ENCODE measurements at regions not wholly inside any gene's neighbourhood (a gene's known extent, or its start where the extent isn't known, plus 50 kb on each side); places are given as distances from the start of the nearest gene placed in this dataset.

GRCh38 chr10:42519761-42520460 is 118.5 kb downstream of the ZNF33B start:
- no peak for DNase-seq (ENCODE audit: low spot score)
- ATAC-seq = no peak

GRCh38 chr10:42519079-42519478 is 119.3 kb downstream of the ZNF33B start:
- no peaks in the 10 kb centered on the region for H4K20me1 ChIP-seq (ENCODE audit: insufficient read depth, low read length)
- H3K9ac ChIP-seq (ENCODE audit: insufficient read depth, low read depth, low read length) = no peak overlapping the region
- no TSS peak for BruUV-seq (replicated peaks)
- DNase-seq (ENCODE audit: low spot score) = no peak
- no peak overlapping the region for H3K4me3 ChIP-seq (replicated peaks in 1 of 3; ENCODE audit: insufficient read depth in 1 of 3, low read depth in 2 of 3, low read length in 3 of 3)
- WGBS (ENCODE audit: low lambda C conversion rate) = 98% methylated on average over 2 of the region's 2 CpGs
- no peaks in the 10 kb centered on the region for H3K27me3 ChIP-seq (ENCODE audit: control insufficient read depth in 1 of 2, insufficient read depth in 2 of 2, low read length in 2 of 2)
- CTCF ChIA-PET (ENCODE audit: low intra/inter-chr PET ratio, low total read pairs) = no interaction called here
- in situ Hi-C loops (cut with HindIII; ENCODE audit: extremely low pct_ligation_motif_present, low pct_unique_long_range_greater_than_20kb) = no loop called here
- H3K4me1 ChIP-seq (ENCODE audit: insufficient read depth, low read length) = no peaks in the 10 kb centered on the region
- H3K27ac ChIP-seq (ENCODE audit: extremely low read length, insufficient read depth, low read length) = no peak overlapping the region
- no peak for ATAC-seq
- intact Hi-C loops (cut with micrococcal nuclease; ENCODE audit: unreplicated experiment) = no loop called here
- H3K36me3 ChIP-seq (replicated peaks in 1 of 2; ENCODE audit: control insufficient read depth in 1 of 2, insufficient read depth in 2 of 2, low read length in 2 of 2) = peaks cover 6 to 32% of the 10 kb centered on the region in 2 experiments; a peak in 4 of 5 replicates
- POLR2A ChIA-PET = no interaction called here
- no peak for FAIRE-seq
- no peak overlapping the region for H3K4me2 ChIP-seq (ENCODE audit: low read depth, low read length)
- peaks cover 14% of the 10 kb centered on the region; the same call in 1 of the 2 replicates for H3K9me3 ChIP-seq (ENCODE audit: low read length)
- no peak overlapping the region for H2AFZ ChIP-seq (ENCODE audit: low read length)
- no peaks in the 10 kb centered on the region for H3K79me2 ChIP-seq (ENCODE audit: insufficient read depth, low read length)
- TF ChIP-seq ZC3H4 (CRISPR knock-in tag; IDR thresholded peaks at IDR 0.05; ENCODE audit: borderline replicate concordance) (no peak), ZMAT3 (CRISPR knock-in tag; conservative IDR thresholded peaks at IDR 0.05) (no peak), ZNF891 (CRISPR knock-in tag; IDR thresholded peaks at IDR 0.05) (no peak), DNMT3B (CRISPR knock-in tag; conservative IDR thresholded peaks at IDR 0.05) (no peak), CREM (IDR thresholded peaks at IDR 0.05) (no peak), CREM (CRISPR knock-in tag; IDR thresholded peaks at IDR 0.05) (no peak), TFDP1 (CRISPR knock-in tag; IDR thresholded peaks at IDR 0.05; ENCODE audit: borderline replicate concordance) (no peak), THAP9 (CRISPR knock-in tag; IDR thresholded peaks at IDR 0.05; ENCODE audit: borderline replicate concordance) (no peak)

More at GRCh38 chr10:42519761-42520460, 118.5 kb downstream of the ZNF33B start:
- peaks cover 6 to 37% of the 10 kb centered on the region in 2 experiments; a peak in 4 of 5 replicates for H3K36me3 ChIP-seq (replicated peaks in 1 of 2; ENCODE audit: control insufficient read depth in 1 of 2, insufficient read depth in 2 of 2, low read length in 2 of 2)
- H3K9me3 ChIP-seq (ENCODE audit: low read length) = peaks cover 12% of the 10 kb centered on the region; the same call in 1 of the 2 replicates
- H3K4me1 ChIP-seq (ENCODE audit: insufficient read depth, low read length) = no peaks in the 10 kb centered on the region
- no peak for TF ChIP-seq CHD4 (IDR thresholded peaks at IDR 0.05; ENCODE audit: borderline replicate concordance, low read length)
- TF ChIP-seq CBX1 (IDR thresholded peaks at IDR 0.05; ENCODE audit: low read depth) = no peak
- TF ChIP-seq MNT (IDR thresholded peaks at IDR 0.05) = no peak
- TF ChIP-seq DNMT1 (CRISPR knock-in tag; IDR thresholded peaks at IDR 0.05) = no peak
- no peak for TF ChIP-seq ZNF326 (CRISPR knock-in tag; IDR thresholded peaks at IDR 0.05; ENCODE audit: borderline replicate concordance)
- TF ChIP-seq ZNF883 (CRISPR knock-in tag; IDR thresholded peaks at IDR 0.05; ENCODE audit: not compliant biosample characterization) = no peak
- FAIRE-seq = no peak
- no peaks in the 10 kb centered on the region for H3K79me2 ChIP-seq (ENCODE audit: insufficient read depth, low read length)
- H3K9ac ChIP-seq (ENCODE audit: insufficient read depth, low read depth, low read length) = no peak overlapping the region
- intact Hi-C loops (cut with micrococcal nuclease; ENCODE audit: unreplicated experiment) (no loop called here), in situ Hi-C loops (cut with HindIII; ENCODE audit: extremely low pct_ligation_motif_present, low pct_unique_long_range_greater_than_20kb) (no loop called here)
- 92% methylated on average over 5 of the region's 5 CpGs for WGBS (ENCODE audit: low lambda C conversion rate)
- no peak overlapping the region for H3K27ac ChIP-seq (ENCODE audit: extremely low read length, insufficient read depth, low read length)
- ChIA-PET CTCF (ENCODE audit: low intra/inter-chr PET ratio, low total read pairs) (no interaction called here), POLR2A (no interaction called here)
- no peak overlapping the region for H3K4me3 ChIP-seq (replicated peaks in 1 of 3; ENCODE audit: insufficient read depth in 1 of 3, low read depth in 2 of 3, low read length in 3 of 3)
- no peaks in the 10 kb centered on the region for H4K20me1 ChIP-seq (ENCODE audit: insufficient read depth, low read length)
- no peak overlapping the region for H3K4me2 ChIP-seq (ENCODE audit: low read depth, low read length)
- no peak overlapping the region for H2AFZ ChIP-seq (ENCODE audit: low read length)
- no peaks in the 10 kb centered on the region for H3K27me3 ChIP-seq (ENCODE audit: control insufficient read depth in 1 of 2, insufficient read depth in 2 of 2, low read length in 2 of 2)
- BruUV-seq (replicated peaks) = no TSS peak
